Ascending aorta (tissue), 2 donors: ENCODE measurements at regions not wholly inside any gene's neighbourhood (a gene's known extent, or its start where the extent isn't known, plus 50 kb on each side); places are given as distances from the start of the nearest gene placed in this dataset.

Source experiments
- DNase-seq, 2 donors: peaks; one replicate each; pipeline ENCODE4 v3.0.0-alpha.2; 2019; ENCODE audit warnings: low spot score in 2 of 2
- H3K27ac ChIP-seq, 2 donors: fragments of 200-600 bp; sonication (generic); one replicate each; pipeline ENCODE4 v1.5.1; 2016 to 2017; ENCODE audit warnings: mild to moderate bottlenecking in 1 of 2
- H3K27me3 ChIP-seq: fragments of 200-600 bp; sonication (generic); one replicate; pipeline ENCODE4 v1.5.1; 2017
- H3K36me3 ChIP-seq, 2 donors: fragments of 200-600 bp; sonication (generic); one replicate each; pipeline ENCODE4 v1.5.1; 2016
- H3K4me1 ChIP-seq, 2 donors: fragments of 200-600 bp; sonication (generic); one replicate each; pipeline ENCODE4 v1.5.1; 2016 to 2017; ENCODE audit warnings: mild to moderate bottlenecking in 1 of 2
- H3K4me3 ChIP-seq, 2 donors: fragments of 200-600 bp; sonication (generic); one replicate each; pipeline ENCODE4 v1.5.1; 2016 to 2017; ENCODE audit warnings: mild to moderate bottlenecking in 1 of 2
- H3K9me3 ChIP-seq, 2 donors: fragments of 200-600 bp; sonication (generic); one replicate each; pipeline ENCODE4 v1.5.1; 2016
- intact Hi-C: fragments of 100-400 bp; cut with DNase I; formaldehyde crosslinking; loops from one replicate; pipeline ENCODE4 v1.15.1; 2023
- TF ChIP-seq, protein P1 (sequence below), 3 experiments: fragments of 200-600 bp in 2 of 3; fragments of 450-650 bp in 1 of 3; sonication (generic) in 2 of 3; IDR thresholded peaks; one replicate each; pipeline ENCODE4 v1.5.1; 2016 to 2019; ENCODE audit warnings: antibody characterized with exemption in 3 of 3, mild to moderate bottlenecking in 1 of 3, moderate library complexity in 1 of 3

DNA sequence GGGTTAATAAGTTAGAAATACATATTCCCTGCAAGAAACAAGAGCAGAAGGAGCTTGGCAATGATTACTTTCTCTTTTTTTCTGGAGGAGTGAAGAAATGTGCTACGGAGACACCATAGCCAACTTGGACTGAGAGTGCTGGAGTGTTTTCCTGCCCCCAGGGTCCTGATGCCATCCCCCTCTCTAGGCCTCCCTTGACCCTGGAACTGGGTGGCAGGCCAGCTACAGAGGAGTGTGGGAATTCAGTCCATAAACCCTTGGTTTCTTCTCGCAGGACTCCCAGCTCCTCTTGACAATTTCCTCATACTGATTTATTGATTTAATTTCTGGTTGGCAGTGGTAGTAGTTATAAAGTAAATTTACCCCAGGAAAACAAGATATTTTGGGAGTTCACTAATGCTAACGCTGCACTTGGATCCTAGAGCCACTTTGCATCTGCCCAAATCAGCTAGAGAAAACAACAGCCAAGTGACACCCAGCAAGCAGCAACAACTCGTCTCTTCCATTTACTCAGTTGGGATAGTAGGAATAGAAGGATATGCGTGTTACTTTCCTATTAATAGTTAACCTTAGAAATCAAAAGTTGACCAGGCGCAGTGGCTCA lies 76.4 kb upstream of the CELF2 start:
- intact Hi-C loops, result no loop called here

DNA sequence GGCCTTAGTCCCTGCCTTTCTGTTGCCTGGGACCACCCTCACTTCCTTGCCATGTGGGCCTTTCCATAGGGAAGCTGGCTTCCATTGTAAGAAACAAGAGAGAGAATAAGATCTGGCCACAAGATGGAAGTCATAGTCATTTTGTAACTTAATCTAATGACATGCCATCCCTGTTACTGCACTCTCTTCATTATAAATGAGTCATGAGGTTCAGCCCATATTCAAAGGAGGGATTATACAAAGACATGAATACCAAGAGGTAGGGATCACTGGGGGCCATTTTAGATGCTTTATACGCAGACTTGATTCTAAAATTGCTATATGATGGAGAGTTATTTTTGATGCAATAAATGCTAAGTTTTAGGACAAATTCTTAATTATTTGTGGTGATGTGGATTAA lies 75.2 kb upstream of the CELF2 start:
- intact Hi-C loops, result no loop called here
- no peaks in the 10 kb centered on the region for H3K4me1 ChIP-seq
- no peak overlapping the region for H3K4me3 ChIP-seq
- TF ChIP-seq, protein P1, sequence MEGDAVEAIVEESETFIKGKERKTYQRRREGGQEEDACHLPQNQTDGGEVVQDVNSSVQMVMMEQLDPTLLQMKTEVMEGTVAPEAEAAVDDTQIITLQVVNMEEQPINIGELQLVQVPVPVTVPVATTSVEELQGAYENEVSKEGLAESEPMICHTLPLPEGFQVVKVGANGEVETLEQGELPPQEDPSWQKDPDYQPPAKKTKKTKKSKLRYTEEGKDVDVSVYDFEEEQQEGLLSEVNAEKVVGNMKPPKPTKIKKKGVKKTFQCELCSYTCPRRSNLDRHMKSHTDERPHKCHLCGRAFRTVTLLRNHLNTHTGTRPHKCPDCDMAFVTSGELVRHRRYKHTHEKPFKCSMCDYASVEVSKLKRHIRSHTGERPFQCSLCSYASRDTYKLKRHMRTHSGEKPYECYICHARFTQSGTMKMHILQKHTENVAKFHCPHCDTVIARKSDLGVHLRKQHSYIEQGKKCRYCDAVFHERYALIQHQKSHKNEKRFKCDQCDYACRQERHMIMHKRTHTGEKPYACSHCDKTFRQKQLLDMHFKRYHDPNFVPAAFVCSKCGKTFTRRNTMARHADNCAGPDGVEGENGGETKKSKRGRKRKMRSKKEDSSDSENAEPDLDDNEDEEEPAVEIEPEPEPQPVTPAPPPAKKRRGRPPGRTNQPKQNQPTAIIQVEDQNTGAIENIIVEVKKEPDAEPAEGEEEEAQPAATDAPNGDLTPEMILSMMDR (IDR thresholded peaks at IDR 0.05), result no peak
- H3K9me3 ChIP-seq, result no peaks in the 10 kb centered on the region
- H3K27me3 ChIP-seq, result no peaks in the 10 kb centered on the region
- H3K36me3 ChIP-seq, result no peaks in the 10 kb centered on the region
- H3K27ac ChIP-seq, result no peak overlapping the region
- DNase-seq, result no peak

More for the DNA sequence above, 76.4 kb upstream of the CELF2 start:
- Histone ChIP-seq H3K9me3 (no peaks in the 10 kb centered on the region), H3K4me3 (no peak overlapping the region), H3K4me1 (no peaks in the 10 kb centered on the region), H3K36me3 (no peaks in the 10 kb centered on the region), H3K27ac (no peak overlapping the region), H3K27me3 (no peaks in the 10 kb centered on the region)
- DNase-seq, result no peak
- TF ChIP-seq, protein P1 (IDR thresholded peaks at IDR 0.05), result no peak

DNA sequence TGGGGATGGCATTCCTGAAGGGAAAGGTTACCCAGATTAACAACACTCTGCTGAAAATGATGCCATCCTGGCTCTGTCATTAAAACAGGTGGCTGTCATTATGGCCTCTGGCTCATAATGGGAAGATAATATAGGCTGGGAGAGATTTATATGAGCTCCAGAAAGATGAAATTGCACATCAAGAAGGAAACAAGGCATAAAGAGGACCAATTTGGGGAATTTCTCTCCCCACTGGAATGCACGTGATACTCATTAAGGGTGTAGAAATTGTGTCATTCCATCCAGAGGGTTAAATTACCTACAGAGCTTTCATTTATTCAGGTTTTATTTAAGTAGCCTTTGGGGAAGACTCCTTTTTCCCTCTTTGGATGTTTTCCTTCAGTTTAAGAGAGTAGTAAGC lies 71.6 kb upstream of the CELF2 start:
- Histone ChIP-seq H3K4me3 (no peak overlapping the region), H3K9me3 (no peaks in the 10 kb centered on the region), H3K36me3 (no peaks in the 10 kb centered on the region), H3K27ac (no peak overlapping the region), H3K4me1 (no peaks in the 10 kb centered on the region), H3K27me3 (no peaks in the 10 kb centered on the region)
- no peak for DNase-seq
- TF ChIP-seq, protein P1 (IDR thresholded peaks at IDR 0.05), result no peak
- intact Hi-C loops, result no loop called here

DNA sequence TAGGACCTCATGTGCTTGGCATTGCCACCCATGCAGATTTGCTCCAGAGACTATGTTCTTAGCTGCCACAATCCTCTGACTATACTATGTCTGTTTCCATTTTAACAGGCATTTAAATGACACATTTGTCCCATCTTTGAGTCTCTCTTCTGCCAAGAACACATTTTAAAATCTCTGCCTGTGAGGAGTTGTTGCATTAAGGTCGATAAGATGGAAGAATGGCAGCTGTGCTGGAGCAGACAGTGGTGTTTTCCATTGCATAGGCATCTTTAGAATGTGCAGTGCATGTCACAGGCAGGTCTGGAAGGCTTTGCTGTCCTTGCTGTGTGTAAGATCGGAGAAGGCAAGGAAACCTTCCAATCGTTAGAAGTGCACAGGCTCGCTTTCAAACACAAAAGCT lies 70.9 kb upstream of the CELF2 start:
- TF ChIP-seq, protein P1 (IDR thresholded peaks at IDR 0.05), result no peak
- Histone ChIP-seq H3K36me3 (no peaks in the 10 kb centered on the region), H3K4me3 (no peak overlapping the region), H3K27ac (no peak overlapping the region), H3K9me3 (no peaks in the 10 kb centered on the region), H3K4me1 (no peaks in the 10 kb centered on the region), H3K27me3 (no peaks in the 10 kb centered on the region)
- intact Hi-C loops, result no loop called here
- no peak for DNase-seq

DNA sequence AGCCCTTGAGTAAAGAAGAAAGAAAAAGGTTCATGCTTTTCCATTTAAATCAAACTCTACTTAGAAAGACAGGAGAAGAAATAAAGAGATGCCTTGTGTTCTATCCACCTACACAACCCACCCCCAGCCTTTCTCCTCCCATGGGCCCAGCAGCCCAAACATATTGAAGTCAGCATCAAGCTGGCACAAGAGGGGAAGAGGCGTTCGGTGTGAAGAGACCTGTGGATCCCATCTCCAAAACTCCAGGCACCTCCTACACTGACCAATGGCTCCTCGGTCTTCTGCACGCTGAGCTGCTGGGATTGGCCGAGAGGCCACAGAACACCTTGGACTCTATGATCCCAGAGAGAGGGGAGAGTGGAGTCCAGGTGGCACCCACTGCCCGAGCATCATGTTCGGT lies 66.0 kb upstream of the CELF2 start:
- no peaks in the 10 kb centered on the region for H3K4me1 ChIP-seq
- no peak for DNase-seq
- intact Hi-C loops, result no loop called here
- TF ChIP-seq, protein P1 (IDR thresholded peaks at IDR 0.05), result no peak
- no peaks in the 10 kb centered on the region for H3K36me3 ChIP-seq
- no peaks in the 10 kb centered on the region for H3K27me3 ChIP-seq
- H3K27ac ChIP-seq, result no peak overlapping the region
- H3K9me3 ChIP-seq, result no peaks in the 10 kb centered on the region
- H3K4me3 ChIP-seq, result no peak overlapping the region

DNA sequence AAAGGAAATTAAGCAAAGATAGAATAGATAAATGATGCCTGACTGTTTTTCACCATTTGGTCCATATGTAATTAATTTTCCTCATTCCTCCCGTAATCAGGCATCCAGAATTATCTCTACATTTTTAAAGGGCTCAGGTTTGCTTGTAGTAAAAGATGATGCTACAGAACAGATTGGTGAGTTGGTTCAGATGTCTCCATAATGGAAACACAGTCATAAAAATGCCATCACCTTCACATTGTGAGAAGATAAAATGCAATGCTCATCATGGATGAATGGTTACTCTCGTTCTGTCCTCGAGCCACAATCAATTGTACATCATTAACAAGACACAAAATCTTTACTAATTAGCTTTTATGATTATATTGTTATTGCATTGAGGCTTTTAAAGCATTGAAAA lies 64.9 kb upstream of the CELF2 start:
- Histone ChIP-seq H3K27me3 (no peaks in the 10 kb centered on the region), H3K27ac (no peak overlapping the region), H3K36me3 (no peaks in the 10 kb centered on the region), H3K4me3 (no peak overlapping the region), H3K4me1 (no peaks in the 10 kb centered on the region), H3K9me3 (no peaks in the 10 kb centered on the region)
- intact Hi-C loops, result no loop called here
- no peak for DNase-seq
- TF ChIP-seq, protein P1 (IDR thresholded peaks at IDR 0.05), result no peak
